ENCODE measurements at regions not wholly inside any gene's neighbourhood (a gene's known extent, or its start where the extent isn't known, plus 50 kb on each side); places are given as distances from the start of the nearest gene placed in this dataset.

DNA sequence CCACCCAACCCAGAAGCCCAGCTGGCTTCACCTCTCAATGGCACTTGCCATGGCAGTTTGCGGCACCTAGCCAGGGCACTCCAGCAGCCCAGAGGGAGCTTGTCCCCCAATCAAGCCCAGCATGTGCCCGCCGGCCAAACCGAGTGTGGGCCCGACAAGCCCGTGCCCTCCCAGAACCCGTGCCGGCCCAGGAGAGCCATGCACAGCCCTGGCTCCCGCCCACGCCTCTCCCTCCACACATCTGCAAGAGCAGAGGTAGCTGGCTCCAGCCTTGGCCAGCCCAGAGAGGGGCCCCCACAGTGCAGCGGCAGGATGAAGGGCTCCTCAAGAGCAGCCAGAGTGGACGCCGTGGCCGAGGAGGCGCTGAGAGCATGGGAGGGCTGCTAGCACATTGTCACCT is 2278.0 kb upstream of the PCDH20 start:
- DNase-seq (ENCODE audit: low read depth in 2 of 2) = no peak

DNA sequence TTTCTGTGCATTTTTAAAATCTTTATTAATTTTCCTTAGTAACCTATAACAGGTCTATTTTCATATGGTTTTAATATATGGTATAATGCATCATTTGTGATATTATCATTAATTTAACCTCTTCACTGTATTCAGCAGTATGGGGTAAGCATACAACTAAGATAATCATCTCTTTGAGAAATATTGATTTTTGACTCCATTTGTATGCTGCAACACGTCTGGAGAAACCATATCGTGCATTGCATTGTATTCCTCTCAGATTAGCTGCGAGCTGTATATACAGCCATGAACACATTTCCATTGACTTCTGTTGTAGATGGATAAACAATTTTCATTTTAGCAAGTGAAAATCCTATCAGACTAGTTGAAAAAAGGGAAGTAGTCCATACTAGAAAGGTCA is 2275.8 kb upstream of the PCDH20 start:
- DNase-seq (ENCODE audit: low read depth in 2 of 2) = no peak

- DNase-seq (ENCODE audit: low read depth in 2 of 2) = no peak
Observed at GRCh38 chr13:63690672-63691071, 2275.0 kb upstream of the PCDH20 start.

DNA sequence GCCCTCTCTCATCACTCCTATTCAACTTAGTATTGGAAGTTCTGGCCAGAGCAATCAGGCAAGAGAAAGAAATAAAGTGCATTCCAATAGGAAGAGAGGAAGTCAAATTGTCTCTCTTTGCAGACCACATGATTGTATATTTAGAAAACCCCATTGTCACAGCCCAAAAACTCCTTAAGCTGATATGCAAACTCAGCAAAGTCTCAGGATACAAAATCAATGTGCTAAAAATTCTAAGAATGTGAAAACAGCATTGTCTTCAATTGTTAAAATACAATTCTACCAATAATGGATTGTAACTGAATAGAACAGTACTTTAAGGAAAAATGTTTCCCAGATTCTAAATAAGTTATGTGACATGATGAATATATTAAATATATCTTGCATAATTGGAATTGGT is 2269.2 kb upstream of the PCDH20 start:
- no peak for DNase-seq (ENCODE audit: low read depth in 2 of 2)

- DNase-seq (ENCODE audit: low read depth in 2 of 2) = no peak
Observed at GRCh38 chr13:63680704-63681103, 2265.1 kb upstream of the PCDH20 start.

DNA sequence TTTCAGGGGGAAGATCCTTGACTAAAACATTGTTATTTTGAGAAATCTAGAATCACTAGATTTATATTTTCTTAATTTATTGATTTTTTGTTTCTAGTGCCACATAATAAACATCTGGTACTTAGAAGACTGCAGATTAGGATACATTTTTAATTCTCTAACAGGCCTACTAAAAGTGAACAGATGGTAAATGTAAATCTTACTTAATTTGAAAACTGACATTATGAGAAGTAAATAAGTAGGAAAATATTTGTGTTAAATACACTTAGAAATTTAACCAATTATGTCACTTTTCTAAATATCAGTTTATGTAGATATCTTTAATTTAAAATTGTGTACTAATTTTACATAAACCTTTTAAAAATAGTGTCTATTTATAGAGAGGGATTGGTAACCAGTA is 2255.6 kb upstream of the PCDH20 start:
- DNase-seq (ENCODE audit: low read depth in 2 of 2) = no peak

- DNase-seq (ENCODE audit: low read depth in 2 of 2) = no peak
Observed at GRCh38 chr13:63651394-63651793, 2235.7 kb upstream of the PCDH20 start.

DNA sequence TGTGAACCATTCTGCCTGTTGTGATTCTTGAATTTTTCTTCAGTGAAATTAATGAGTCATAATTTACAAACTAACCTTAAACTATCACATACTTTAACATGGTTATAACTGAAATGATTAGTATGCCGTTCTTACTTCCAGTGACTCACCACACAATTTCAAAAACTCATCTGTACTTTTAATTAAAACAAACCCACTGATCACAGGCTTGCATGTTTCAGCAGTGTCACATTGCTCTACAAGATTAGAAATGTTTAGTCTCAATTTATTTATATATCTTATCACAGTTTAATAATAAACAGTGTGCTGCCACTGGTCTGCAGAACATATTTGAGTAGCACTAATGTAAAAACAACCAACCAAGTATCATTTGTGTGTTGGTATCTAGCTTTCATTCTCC is 2227.9 kb upstream of the PCDH20 start:
- no peak for DNase-seq (ENCODE audit: low read depth in 2 of 2)

GRCh38 chr13:63636316-63636993 is 2220.8 kb upstream of the PCDH20 start:
- DNase-seq (ENCODE audit: low read depth in 2 of 2) = no peak

- no peak for DNase-seq (ENCODE audit: low read depth in 2 of 2)
Observed at GRCh38 chr13:63632321-63632720, 2216.7 kb upstream of the PCDH20 start.

- no peak for DNase-seq (ENCODE audit: low read depth in 2 of 2)
Observed at GRCh38 chr13:63631006-63631405, 2215.4 kb upstream of the PCDH20 start.

- DNase-seq (ENCODE audit: low read depth in 2 of 2) = no peak
Observed at GRCh38 chr13:63629591-63629990, 2213.9 kb upstream of the PCDH20 start.

GRCh38 chr13:63628310-63628709 is 2212.7 kb upstream of the PCDH20 start:
- DNase-seq (ENCODE audit: low read depth in 2 of 2) = no peak

DNA sequence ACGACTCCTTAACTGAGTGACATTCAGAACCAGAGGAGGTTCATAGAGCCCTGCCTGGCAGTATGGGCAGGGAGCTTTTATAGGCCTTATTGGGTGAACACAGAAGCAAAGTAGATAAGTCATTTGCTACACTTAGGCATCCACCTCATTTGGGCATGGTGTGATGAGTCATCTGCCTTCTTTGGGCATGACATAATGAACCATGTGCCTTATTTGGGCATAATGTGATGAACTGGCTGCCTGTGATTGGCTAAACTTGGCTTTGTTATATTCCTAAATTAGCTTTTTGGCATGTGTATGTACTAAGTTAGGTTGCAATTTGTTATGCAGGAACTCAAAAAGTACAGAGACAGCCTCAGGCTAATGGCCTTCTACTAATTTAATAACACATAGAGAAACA is 2210.2 kb upstream of the PCDH20 start:
- DNase-seq (ENCODE audit: low read depth in 2 of 2) = no peak

- no peak for DNase-seq (ENCODE audit: low read depth in 2 of 2)
Observed at GRCh38 chr13:63614874-63615612, 2199.4 kb upstream of the PCDH20 start.

DNA sequence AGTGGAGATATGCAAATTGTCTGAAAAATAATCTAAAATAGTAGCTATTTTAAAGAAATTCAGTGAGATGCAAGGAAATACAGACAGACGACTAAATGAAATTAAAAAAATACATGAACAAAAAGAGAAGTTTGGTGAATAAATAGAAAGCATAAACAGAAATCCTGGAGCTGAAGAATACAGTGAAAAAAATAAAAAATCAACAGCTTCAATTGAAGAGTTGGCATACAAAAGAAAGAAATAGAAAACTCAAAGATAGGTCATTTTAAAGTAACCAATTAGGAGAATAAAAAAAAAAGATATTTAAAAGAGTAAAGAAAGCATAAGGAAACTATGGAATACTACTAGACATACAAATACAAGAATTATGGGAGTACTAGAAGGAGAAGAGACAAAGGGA is 2191.5 kb upstream of the PCDH20 start:
- DNase-seq (ENCODE audit: low read depth in 2 of 2) = no peak

DNA sequence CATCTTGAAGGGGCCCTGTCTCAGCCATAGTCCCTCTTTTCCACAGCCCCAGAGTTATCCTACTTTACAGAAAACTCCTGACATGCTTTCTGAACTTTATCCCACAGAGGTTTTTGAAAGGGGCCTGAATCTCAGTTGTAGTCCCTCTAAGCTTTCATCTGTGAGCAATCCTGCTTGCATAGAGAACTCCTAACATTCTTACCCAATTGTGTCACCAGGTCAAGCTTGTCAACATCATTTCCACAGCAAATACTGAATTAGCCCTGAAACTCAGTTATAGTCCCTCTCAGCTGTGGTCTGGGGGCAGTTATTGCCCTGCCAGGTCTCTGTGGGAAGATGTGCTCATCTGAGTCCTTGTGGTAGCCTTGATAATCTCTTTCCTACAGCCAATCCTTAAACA is 2190.3 kb upstream of the PCDH20 start:
- no peak for DNase-seq (ENCODE audit: low read depth in 2 of 2)

DNA sequence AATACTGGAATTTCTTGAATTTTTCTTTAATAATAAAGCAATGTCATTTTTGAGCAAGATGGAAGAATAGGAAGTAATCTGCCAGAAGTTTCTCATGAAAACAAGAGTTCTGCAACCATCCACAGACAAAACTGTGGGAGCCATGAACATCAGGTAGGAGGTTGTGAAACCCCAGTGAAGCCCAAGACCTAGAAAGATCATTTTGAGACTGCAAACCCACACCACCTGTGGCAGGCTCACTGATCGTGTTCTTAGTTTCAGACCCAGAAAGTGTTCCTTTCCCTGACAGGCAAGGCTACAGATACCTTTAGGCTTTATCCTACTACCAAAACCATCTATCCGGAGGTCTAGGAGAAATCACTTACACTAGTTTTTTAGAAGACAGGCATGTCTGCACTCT is 2189.8 kb upstream of the PCDH20 start:
- no peak for DNase-seq (ENCODE audit: low read depth in 2 of 2)

GRCh38 chr13:63595811-63596210 is 2180.2 kb upstream of the PCDH20 start:
- DNase-seq (ENCODE audit: low read depth in 2 of 2) = no peak

DNA sequence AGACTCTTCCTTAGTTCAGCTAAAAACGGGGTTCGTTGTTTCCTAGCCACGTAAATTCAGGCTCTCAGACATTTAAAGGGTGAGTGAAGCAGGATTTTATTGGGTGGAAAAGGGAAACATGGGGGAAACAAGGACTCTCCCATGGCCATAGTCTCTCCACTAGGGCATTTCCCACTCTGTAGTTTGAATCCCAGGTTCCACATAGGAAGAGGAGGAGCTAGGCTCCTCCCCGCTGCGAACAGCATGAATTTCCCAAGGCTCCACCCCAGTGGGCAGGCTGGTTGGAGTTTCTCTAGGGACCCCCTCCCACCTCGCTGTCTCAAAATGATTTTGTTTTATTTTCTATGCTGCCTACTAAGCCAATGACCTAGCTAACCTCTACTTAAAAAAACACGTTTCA is 2170.8 kb upstream of the PCDH20 start:
- DNase-seq (ENCODE audit: low read depth in 2 of 2) = no peak

- no peak for DNase-seq (ENCODE audit: low read depth in 2 of 2)
Observed at GRCh38 chr13:63578796-63579195, 2163.1 kb upstream of the PCDH20 start.

- DNase-seq (ENCODE audit: low read depth in 2 of 2) = no peak
Observed at GRCh38 chr13:63567031-63567430, 2151.4 kb upstream of the PCDH20 start.

- no peak for DNase-seq (ENCODE audit: low read depth in 2 of 2)
Observed at GRCh38 chr13:63554157-63554556, 2138.5 kb upstream of the PCDH20 start.

DNA sequence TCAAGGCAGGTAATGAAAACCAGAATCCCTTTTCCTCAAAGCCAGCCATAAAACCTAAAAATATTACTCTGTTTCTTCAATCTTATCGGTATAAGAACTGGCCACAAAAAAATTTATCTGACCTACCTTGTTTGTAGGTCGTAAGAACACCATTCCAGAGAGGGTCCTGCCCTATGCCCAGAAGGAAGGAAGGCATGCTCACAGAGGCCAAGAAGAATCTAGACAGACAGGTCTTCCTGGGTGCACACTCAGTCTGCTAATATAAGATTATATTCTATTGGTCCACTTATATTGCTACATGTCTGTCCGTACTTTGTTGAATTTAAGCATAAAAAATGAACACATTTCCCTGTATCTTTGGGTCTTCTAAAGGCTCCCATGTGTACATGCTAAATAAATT is 2136.1 kb upstream of the PCDH20 start:
- DNase-seq (ENCODE audit: low read depth in 2 of 2) = no peak
